ENCODE measurements at regions not wholly inside any gene's neighbourhood (a gene's known extent, or its start where the extent isn't known, plus 50 kb on each side); places are given as distances from the start of the nearest gene placed in this dataset.

GRCh38 chr12:107254258-107254856, 161.0 kb upstream of the CRY1 start:
- Histone ChIP-seq H3K36me3 (ENCODE audit: control insufficient read depth, insufficient read depth, low read length) (no peaks in the 10 kb centered on the region), H3K4me1 (ENCODE audit: control insufficient read depth, insufficient read depth, low read length) (no peaks in the 10 kb centered on the region), H3K27me3 (ENCODE audit: control insufficient read depth, insufficient read depth, low read length) (no peaks in the 10 kb centered on the region), H3K4me3 (ENCODE audit: low read depth, low read length) (no peak overlapping the region), H3K27ac (ENCODE audit: low read depth, low read length) (no peak overlapping the region), H3K9me3 (ENCODE audit: control insufficient read depth, insufficient read depth, low read length) (no peaks in the 10 kb centered on the region)
- 95% methylated on average over 2 of the region's 5 CpGs for WGBS (ENCODE audit: insufficient coverage)
- DNase-seq (ENCODE audit: low read depth in 4 of 6, low spot score in 6 of 6): no peak

- Histone ChIP-seq H3K36me3 (ENCODE audit: control insufficient read depth, insufficient read depth, low read length) (no peaks in the 10 kb centered on the region), H3K4me3 (ENCODE audit: low read depth, low read length) (no peak overlapping the region), H3K4me1 (ENCODE audit: control insufficient read depth, insufficient read depth, low read length) (no peaks in the 10 kb centered on the region), H3K27me3 (ENCODE audit: control insufficient read depth, insufficient read depth, low read length) (no peaks in the 10 kb centered on the region), H3K27ac (ENCODE audit: low read depth, low read length) (no peak overlapping the region), H3K9me3 (ENCODE audit: control insufficient read depth, insufficient read depth, low read length) (no peaks in the 10 kb centered on the region)
- DNase-seq (ENCODE audit: low read depth in 4 of 6, low spot score in 6 of 6): no peak
- WGBS (ENCODE audit: insufficient coverage): no CpG with 5 or more reads among the region's 3 CpGs
Measured at GRCh38 chr12:107258780-107259179, 165.4 kb upstream of the CRY1 start.

GRCh38 chr12:107263980-107264379, 170.6 kb upstream of the CRY1 start:
- Histone ChIP-seq H3K4me3 (ENCODE audit: low read depth, low read length) (no peak overlapping the region), H3K4me1 (ENCODE audit: control insufficient read depth, insufficient read depth, low read length) (no peaks in the 10 kb centered on the region), H3K9me3 (ENCODE audit: control insufficient read depth, insufficient read depth, low read length) (no peaks in the 10 kb centered on the region), H3K27ac (ENCODE audit: low read depth, low read length) (no peak overlapping the region), H3K27me3 (ENCODE audit: control insufficient read depth, insufficient read depth, low read length) (no peaks in the 10 kb centered on the region), H3K36me3 (ENCODE audit: control insufficient read depth, insufficient read depth, low read length) (no peaks in the 10 kb centered on the region)
- no peak for DNase-seq (ENCODE audit: low read depth in 4 of 6, low spot score in 6 of 6)

- H3K4me1 ChIP-seq (ENCODE audit: control insufficient read depth, insufficient read depth, low read length): no peaks in the 10 kb centered on the region
- 88% methylated on average over 3 of the region's 7 CpGs for WGBS (ENCODE audit: insufficient coverage)
Measured at GRCh38 chr12:107264667-107265066, 171.3 kb upstream of the CRY1 start.

GRCh38 chr12:107267604-107268003, 174.3 kb upstream of the CRY1 start:
- no peak overlapping the region for H3K27ac ChIP-seq (ENCODE audit: low read depth, low read length)
- WGBS (ENCODE audit: insufficient coverage): 90% methylated on average over 1 of the region's 1 CpG

More at GRCh38 chr12:107264667-107265066, 171.3 kb upstream of the CRY1 start:
- H3K27me3 ChIP-seq (ENCODE audit: control insufficient read depth, insufficient read depth, low read length): no peaks in the 10 kb centered on the region
- H3K9me3 ChIP-seq (ENCODE audit: control insufficient read depth, insufficient read depth, low read length): no peaks in the 10 kb centered on the region
- no peak overlapping the region for H3K4me3 ChIP-seq (ENCODE audit: low read depth, low read length)
- DNase-seq (ENCODE audit: low read depth in 4 of 6, low spot score in 6 of 6): no peak
- H3K27ac ChIP-seq (ENCODE audit: low read depth, low read length): no peak overlapping the region
- H3K36me3 ChIP-seq (ENCODE audit: control insufficient read depth, insufficient read depth, low read length): no peaks in the 10 kb centered on the region

GRCh38 chr12:107271523-107271922, 178.2 kb upstream of the CRY1 start:
- WGBS (ENCODE audit: insufficient coverage): 100% methylated on average over 1 of the region's 2 CpGs
- Histone ChIP-seq H3K27ac (ENCODE audit: low read depth, low read length) (no peak overlapping the region), H3K9me3 (ENCODE audit: control insufficient read depth, insufficient read depth, low read length) (no peaks in the 10 kb centered on the region), H3K4me3 (ENCODE audit: low read depth, low read length) (no peak overlapping the region), H3K4me1 (ENCODE audit: control insufficient read depth, insufficient read depth, low read length) (no peaks in the 10 kb centered on the region), H3K36me3 (ENCODE audit: control insufficient read depth, insufficient read depth, low read length) (no peaks in the 10 kb centered on the region), H3K27me3 (ENCODE audit: control insufficient read depth, insufficient read depth, low read length) (no peaks in the 10 kb centered on the region)
- DNase-seq (ENCODE audit: low read depth in 4 of 6, low spot score in 6 of 6): no peak

More at GRCh38 chr12:107267604-107268003, 174.3 kb upstream of the CRY1 start:
- H3K9me3 ChIP-seq (ENCODE audit: control insufficient read depth, insufficient read depth, low read length): no peaks in the 10 kb centered on the region
- no peak for DNase-seq (ENCODE audit: low read depth in 4 of 6, low spot score in 6 of 6)
- no peak overlapping the region for H3K4me3 ChIP-seq (ENCODE audit: low read depth, low read length)
- H3K36me3 ChIP-seq (ENCODE audit: control insufficient read depth, insufficient read depth, low read length): no peaks in the 10 kb centered on the region
- no peaks in the 10 kb centered on the region for H3K4me1 ChIP-seq (ENCODE audit: control insufficient read depth, insufficient read depth, low read length)
- H3K27me3 ChIP-seq (ENCODE audit: control insufficient read depth, insufficient read depth, low read length): no peaks in the 10 kb centered on the region

- no peaks in the 10 kb centered on the region for H3K36me3 ChIP-seq (ENCODE audit: control insufficient read depth, insufficient read depth, low read length)
- H3K9me3 ChIP-seq (ENCODE audit: control insufficient read depth, insufficient read depth, low read length): peaks cover 2% of the 10 kb centered on the region
- no CpG with 5 or more reads among the region's 1 CpG for WGBS (ENCODE audit: insufficient coverage)
- no peaks in the 10 kb centered on the region for H3K4me1 ChIP-seq (ENCODE audit: control insufficient read depth, insufficient read depth, low read length)
- no peak for DNase-seq (ENCODE audit: low read depth in 4 of 6, low spot score in 6 of 6)
- no peaks in the 10 kb centered on the region for H3K27me3 ChIP-seq (ENCODE audit: control insufficient read depth, insufficient read depth, low read length)
- H3K4me3 ChIP-seq (ENCODE audit: low read depth, low read length): no peak overlapping the region
- no peak overlapping the region for H3K27ac ChIP-seq (ENCODE audit: low read depth, low read length)
Measured at GRCh38 chr12:107275530-107275929, 182.2 kb upstream of the CRY1 start.

GRCh38 chr12:107277855-107278254, 184.5 kb upstream of the CRY1 start:
- H3K27me3 ChIP-seq (ENCODE audit: control insufficient read depth, insufficient read depth, low read length): no peaks in the 10 kb centered on the region
- no peaks in the 10 kb centered on the region for H3K4me1 ChIP-seq (ENCODE audit: control insufficient read depth, insufficient read depth, low read length)
- H3K36me3 ChIP-seq (ENCODE audit: control insufficient read depth, insufficient read depth, low read length): no peaks in the 10 kb centered on the region
- no peak for DNase-seq (ENCODE audit: low read depth in 4 of 6, low spot score in 6 of 6)
- H3K9me3 ChIP-seq (ENCODE audit: control insufficient read depth, insufficient read depth, low read length): peaks cover 2% of the 10 kb centered on the region
- no peak overlapping the region for H3K4me3 ChIP-seq (ENCODE audit: low read depth, low read length)
- WGBS (ENCODE audit: insufficient coverage): 57% methylated on average over 1 of the region's 1 CpG
- H3K27ac ChIP-seq (ENCODE audit: low read depth, low read length): no peak overlapping the region

- no peak for DNase-seq (ENCODE audit: low read depth in 4 of 6, low spot score in 6 of 6)
- no peaks in the 10 kb centered on the region for H3K36me3 ChIP-seq (ENCODE audit: control insufficient read depth, insufficient read depth, low read length)
- no peaks in the 10 kb centered on the region for H3K27me3 ChIP-seq (ENCODE audit: control insufficient read depth, insufficient read depth, low read length)
- H3K9me3 ChIP-seq (ENCODE audit: control insufficient read depth, insufficient read depth, low read length): peaks cover 2% of the 10 kb centered on the region
- no peak overlapping the region for H3K27ac ChIP-seq (ENCODE audit: low read depth, low read length)
- no peaks in the 10 kb centered on the region for H3K4me1 ChIP-seq (ENCODE audit: control insufficient read depth, insufficient read depth, low read length)
- H3K4me3 ChIP-seq (ENCODE audit: low read depth, low read length): no peak overlapping the region
- WGBS (ENCODE audit: insufficient coverage): no CpG with 5 or more reads among the region's 1 CpG
Measured at GRCh38 chr12:107282628-107283027, 189.3 kb upstream of the CRY1 start.

GRCh38 chr12:107283652-107284051, 190.3 kb upstream of the CRY1 start:
- 85% methylated on average over 4 of the region's 4 CpGs for WGBS (ENCODE audit: insufficient coverage)
- Histone ChIP-seq H3K4me1 (ENCODE audit: control insufficient read depth, insufficient read depth, low read length) (no peaks in the 10 kb centered on the region), H3K4me3 (ENCODE audit: low read depth, low read length) (no peak overlapping the region), H3K36me3 (ENCODE audit: control insufficient read depth, insufficient read depth, low read length) (no peaks in the 10 kb centered on the region), H3K9me3 (ENCODE audit: control insufficient read depth, insufficient read depth, low read length) (peaks cover 2% of the 10 kb centered on the region), H3K27ac (ENCODE audit: low read depth, low read length) (no peak overlapping the region), H3K27me3 (ENCODE audit: control insufficient read depth, insufficient read depth, low read length) (no peaks in the 10 kb centered on the region)
- DNase-seq (ENCODE audit: low read depth in 4 of 6, low spot score in 6 of 6): no peak

Measured in spinal cord (tissue), 9 donors.